Endothelial cell of umbilical vein (primary cell): ENCODE measurements at regions not wholly inside any gene's neighbourhood (a gene's known extent, or its start where the extent isn't known, plus 50 kb on each side); places are given as distances from the start of the nearest gene placed in this dataset.

Experiments
- BruUV-seq: library from RNA; stranded (reverse); fragments of 400-500 nt; replicated peaks from 2 replicates; lab custom pipeline; 2021; lab: Mats Ljungman, UMichigan
- CTCF ChIA-PET: fragments of 300-600, 350-600 bp; sonication (Branson Sonifier 250); formaldehyde crosslinking; loops from one replicate; lab custom pipeline; 2021; ENCODE audit warnings: antibody characterized with exemption, inconsistent platforms; lab: Charles Lee
- POLR2A ChIA-PET: fragments of 300-600, 350-600 bp; sonication (Branson Sonifier 250); formaldehyde crosslinking; loops from one replicate; lab custom pipeline; 2021; ENCODE audit warnings: antibody characterized with exemption, inconsistent platforms; lab: Charles Lee
- DNase-seq: peaks from one replicate; pipeline ENCODE4 v3.0.0-alpha.2; 2011; ENCODE audit warnings: low read depth, low spot score
- FAIRE-seq: peaks from 2 replicates; lab custom pipeline; 2011; peaks lifted over from hg19 to GRCh38; lab: Jason Lieb, UNC
- H2AFZ ChIP-seq: 2 replicates; pipeline ENCODE4 v1.6.0; 2012; ENCODE audit warnings: low read depth, low read length, control low read depth, inconsistent platforms
- H3K27ac ChIP-seq: 2 replicates; pipeline ENCODE4 v1.5.1; 2011; ENCODE audit warnings: low read depth, mild to moderate bottlenecking, control low read depth, low read length, moderate library complexity; ENCODE audit not compliant: insufficient read depth
- H3K27me3 ChIP-seq, 2 experiments: 2 replicates each; pipeline versions ENCODE4 v1.6.0 to v1.6.1; 2011; ENCODE audit warnings: low read length in 2 of 2, mixed read lengths in 1 of 2; ENCODE audit not compliant: control insufficient read depth in 2 of 2, insufficient read depth in 2 of 2
- H3K36me3 ChIP-seq, 2 experiments: 2 replicates in 1 of 2; 3 replicates in 1 of 2; pipeline ENCODE4 v1.5.1; 2011; ENCODE audit warnings: low read length in 2 of 2, mild to moderate bottlenecking in 1 of 2, moderate library complexity in 1 of 2; ENCODE audit not compliant: control insufficient read depth in 2 of 2, insufficient read depth in 2 of 2; ENCODE audit errors: extremely low read depth in 1 of 2
- H3K4me1 ChIP-seq: 3 replicates; pipeline ENCODE4 v1.5.1; 2011; ENCODE audit warnings: mild to moderate bottlenecking, low read length; ENCODE audit not compliant: control insufficient read depth, insufficient read depth; ENCODE audit errors: extremely low read depth
- H3K4me2 ChIP-seq: 2 replicates; pipeline ENCODE4 v1.6.1; 2011; ENCODE audit warnings: low read length, control low read depth, mixed read lengths; ENCODE audit not compliant: insufficient read depth
- H3K4me3 ChIP-seq, 3 experiments: fragments of 200-600 bp in 1 of 3; sonication (generic), shearing (Covaris generic) in 1 of 3; replicated peaks in 1 of 3; 2 replicates each; pipeline ENCODE4 v1.5.1; 2011 to 2016; ENCODE audit warnings: control low read depth in 3 of 3, low read length in 3 of 3, mild to moderate bottlenecking in 2 of 3, inconsistent platforms in 1 of 3, low read depth in 1 of 3, moderate library complexity in 1 of 3; ENCODE audit not compliant: insufficient read depth in 1 of 3
- H3K79me2 ChIP-seq: 2 replicates; pipeline ENCODE4 v1.6.0; 2012; ENCODE audit warnings: low read length, inconsistent platforms; ENCODE audit not compliant: control insufficient read depth, insufficient read depth
- H3K9ac ChIP-seq: replicated peaks from 2 replicates; pipeline ENCODE3; 2011; ENCODE audit warnings: low read length, control low read depth; ENCODE audit not compliant: insufficient read depth; ENCODE audit errors: extremely low read depth
- H3K9me1 ChIP-seq: replicated peaks from 3 replicates; pipeline ENCODE4 v1.6.0; 2011; ENCODE audit warnings: mild to moderate bottlenecking, low read length; ENCODE audit not compliant: control insufficient read depth, insufficient read depth; ENCODE audit errors: extremely low read depth
- H3K9me3 ChIP-seq: replicated peaks from 2 replicates; pipeline ENCODE4 v1.5.1; 2012; ENCODE audit warnings: low read length, inconsistent platforms; ENCODE audit not compliant: control insufficient read depth, insufficient read depth
- H4K20me1 ChIP-seq: replicated peaks from 2 replicates; pipeline ENCODE3; 2011; ENCODE audit warnings: mild to moderate bottlenecking, low read length; ENCODE audit not compliant: control insufficient read depth, insufficient read depth; ENCODE audit errors: extremely low read depth
- EZH2 ChIP-seq: IDR thresholded peaks from 2 replicates; pipeline ENCODE4 v1.6.1; 2012; ENCODE audit warnings: borderline replicate concordance, low read depth, mild to moderate bottlenecking, moderate library complexity, low read length, inconsistent platforms; ENCODE audit not compliant: severe bottlenecking
- GATA2 ChIP-seq: IDR thresholded peaks from 2 replicates; pipeline ENCODE4 v1.7.0; 2011; ENCODE audit warnings: low read depth, mild to moderate bottlenecking, moderate library complexity, mixed read lengths, low read length; ENCODE audit not compliant: insufficient read length, insufficient read depth
- MYC ChIP-seq: IDR thresholded peaks from one replicate; pipeline ENCODE4 v1.6.1; 2011; ENCODE audit warnings: mild to moderate bottlenecking, low read depth, low read length
- POLR2A ChIP-seq: IDR thresholded peaks from 2 replicates; pipeline ENCODE4 v1.6.1; 2012; ENCODE audit warnings: low read depth, mild to moderate bottlenecking, control low read depth, low read length
- dilution Hi-C: fragments of 300-500 bp; cut with MboI; formaldehyde crosslinking; loops from one replicate; pipeline ENCODE4 v1.15.0; 2019; ENCODE audit warnings: low sequenced_read_pairs; ENCODE audit not compliant: extremely low pct_ligation_motif_present
- intact Hi-C: fragments of 100-400 bp; cut with micrococcal nuclease; formaldehyde crosslinking; loops from one replicate; pipeline ENCODE4 v1.10.0; 2022

DNA sequence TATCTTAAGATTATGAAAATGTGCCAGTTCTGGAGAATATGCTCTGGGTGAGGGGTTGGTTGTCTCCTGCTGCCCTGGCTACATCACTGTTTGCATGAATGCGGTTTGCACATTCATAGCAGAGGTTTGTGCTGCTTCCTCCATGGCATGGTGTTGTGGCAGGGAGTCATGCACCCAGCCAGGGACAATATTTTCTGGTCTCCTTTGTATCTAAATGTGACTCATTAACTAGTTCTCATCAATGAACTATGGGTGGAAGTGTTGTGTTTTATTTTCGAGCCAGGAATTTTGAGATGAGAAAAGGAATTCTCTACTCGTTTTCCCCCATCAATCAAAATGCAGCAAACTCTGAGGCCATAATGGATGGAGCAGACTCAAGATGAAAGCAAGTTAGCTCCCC lies 527.3 kb downstream of the SNAPC1 start:
- no TSS peak for BruUV-seq
- Histone ChIP-seq H3K79me2 (no peaks in the 10 kb centered on the region), H3K4me2 (no peak overlapping the region), H3K36me3 (no peaks in the 10 kb centered on the region), H3K9me3 (no peaks in the 10 kb centered on the region), H3K9ac (no peak overlapping the region), H3K27me3 (no peaks in the 10 kb centered on the region), H3K27ac (no peak overlapping the region), H3K4me1 (no peaks in the 10 kb centered on the region), H4K20me1 (no peaks in the 10 kb centered on the region), H3K9me1 (no peaks in the 10 kb centered on the region), H3K4me3 (no peak overlapping the region), H2AFZ (no peak overlapping the region)
- CTCF ChIA-PET = no interaction called here
- FAIRE-seq (no peak), DNase-seq (no peak)
- dilution Hi-C loops = no loop called here
- POLR2A ChIA-PET = no interaction called here
- TF ChIP-seq GATA2 (no peak), EZH2 (no peak)
- intact Hi-C loops = no loop called here

DNA sequence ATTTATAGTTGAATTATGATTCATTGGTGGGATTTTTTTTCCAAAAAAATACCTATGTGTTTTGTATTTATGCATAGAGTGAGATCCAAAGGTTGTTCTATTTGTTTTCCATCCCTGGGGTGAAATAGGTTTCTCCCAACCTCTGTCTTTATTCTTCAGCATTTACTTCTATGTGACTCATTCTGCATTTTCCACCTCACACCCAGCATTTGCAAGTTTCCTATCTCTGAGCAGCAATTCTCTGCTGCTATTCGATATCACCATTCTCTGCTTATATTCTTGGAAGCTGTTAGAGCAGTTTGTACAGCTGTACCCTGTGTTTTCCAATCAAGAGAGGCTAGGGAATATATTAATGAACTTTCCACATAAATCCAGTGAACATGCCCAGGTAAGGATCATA lies 538.9 kb downstream of the SNAPC1 start:
- Histone ChIP-seq H3K9me1 (no peaks in the 10 kb centered on the region), H3K4me1 (no peaks in the 10 kb centered on the region), H3K36me3 (no peaks in the 10 kb centered on the region), H2AFZ (no peak overlapping the region), H3K4me2 (no peak overlapping the region), H3K4me3 (no peak overlapping the region), H3K79me2 (no peaks in the 10 kb centered on the region), H3K27ac (no peak overlapping the region), H3K9me3 (no peaks in the 10 kb centered on the region), H4K20me1 (no peaks in the 10 kb centered on the region), H3K27me3 (no peaks in the 10 kb centered on the region), H3K9ac (no peak overlapping the region)
- POLR2A ChIA-PET = no interaction called here
- TF ChIP-seq EZH2 (no peak), MYC (no peak), POLR2A (no peak)
- dilution Hi-C loops = no loop called here
- intact Hi-C loops = no loop called here
- CTCF ChIA-PET = no interaction called here
- no peak for FAIRE-seq
- DNase-seq = no peak
- BruUV-seq = no TSS peak
